BJ (cell line): ENCODE measurements at regions not wholly inside any gene's neighbourhood (a gene's known extent, or its start where the extent isn't known, plus 50 kb on each side); places are given as distances from the start of the nearest gene placed in this dataset.

Source experiments
- CTCF ChIA-PET: fragments of 350-600 bp; formaldehyde crosslinking; extraction: SDS; loops from one replicate; lab custom pipeline; 2021; ENCODE audit warnings: antibody characterized with exemption, inconsistent platforms; lab: Yijun Ruan, JAX
- POLR2A ChIA-PET: fragments of 300-600 bp; sonication (Branson Sonifier 250); formaldehyde crosslinking; extraction: SDS; loops from one replicate; lab custom pipeline; 2021; ENCODE audit warnings: antibody characterized with exemption; lab: Charles Lee
- DNase-seq: peaks from one replicate; pipeline ENCODE4 v3.0.0-alpha.2; 2011; ENCODE audit warnings: low read depth
- H3K27me3 ChIP-seq: 2 replicates; pipeline ENCODE4 v1.6.0; 2011; ENCODE audit warnings: low read length; ENCODE audit not compliant: control insufficient read depth, insufficient read depth
- H3K36me3 ChIP-seq: 2 replicates; pipeline ENCODE4 v1.5.1; 2011; ENCODE audit warnings: low read length; ENCODE audit not compliant: control insufficient read depth, insufficient read depth
- H3K4me3 ChIP-seq: 2 replicates; pipeline ENCODE4 v1.5.1; 2011; ENCODE audit warnings: low read depth, mild to moderate bottlenecking, control low read depth, low read length
- TF ChIP-seq, protein P1 (sequence below): IDR thresholded peaks from 2 replicates; pipeline ENCODE4 v1.5.1; 2011; ENCODE audit warnings: low read depth, mild to moderate bottlenecking, control low read depth, inconsistent platforms, low read length, moderate library complexity; ENCODE audit not compliant: insufficient read depth

DNA sequence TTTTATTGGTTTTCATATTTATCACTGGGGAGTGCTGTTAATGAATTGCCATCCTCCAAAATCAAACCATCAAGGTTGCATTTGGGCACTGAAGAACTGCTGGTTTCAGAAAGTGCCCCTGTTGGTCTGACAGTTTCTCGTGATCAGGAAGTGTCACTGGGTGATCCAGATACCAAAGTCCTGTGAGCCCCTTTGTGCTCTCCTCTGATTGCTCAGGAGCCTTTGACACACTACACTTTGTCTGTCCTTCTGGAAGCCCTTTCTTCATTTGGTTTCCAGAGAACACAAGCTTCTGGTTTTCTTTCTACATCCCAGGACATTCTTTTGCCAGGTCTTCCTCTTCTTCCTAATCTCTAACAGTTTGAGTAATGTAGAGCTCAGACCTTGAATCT is 165.8 kb upstream of the PROX1 start:
- ChIA-PET CTCF (no interaction called here), POLR2A (no interaction called here)
- H3K36me3 ChIP-seq, result no peaks in the 10 kb centered on the region
- no peaks in the 10 kb centered on the region for H3K27me3 ChIP-seq
- no peak for DNase-seq
- no peak overlapping the region for H3K4me3 ChIP-seq
- TF ChIP-seq, protein P1, sequence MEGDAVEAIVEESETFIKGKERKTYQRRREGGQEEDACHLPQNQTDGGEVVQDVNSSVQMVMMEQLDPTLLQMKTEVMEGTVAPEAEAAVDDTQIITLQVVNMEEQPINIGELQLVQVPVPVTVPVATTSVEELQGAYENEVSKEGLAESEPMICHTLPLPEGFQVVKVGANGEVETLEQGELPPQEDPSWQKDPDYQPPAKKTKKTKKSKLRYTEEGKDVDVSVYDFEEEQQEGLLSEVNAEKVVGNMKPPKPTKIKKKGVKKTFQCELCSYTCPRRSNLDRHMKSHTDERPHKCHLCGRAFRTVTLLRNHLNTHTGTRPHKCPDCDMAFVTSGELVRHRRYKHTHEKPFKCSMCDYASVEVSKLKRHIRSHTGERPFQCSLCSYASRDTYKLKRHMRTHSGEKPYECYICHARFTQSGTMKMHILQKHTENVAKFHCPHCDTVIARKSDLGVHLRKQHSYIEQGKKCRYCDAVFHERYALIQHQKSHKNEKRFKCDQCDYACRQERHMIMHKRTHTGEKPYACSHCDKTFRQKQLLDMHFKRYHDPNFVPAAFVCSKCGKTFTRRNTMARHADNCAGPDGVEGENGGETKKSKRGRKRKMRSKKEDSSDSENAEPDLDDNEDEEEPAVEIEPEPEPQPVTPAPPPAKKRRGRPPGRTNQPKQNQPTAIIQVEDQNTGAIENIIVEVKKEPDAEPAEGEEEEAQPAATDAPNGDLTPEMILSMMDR, result no peak

DNA sequence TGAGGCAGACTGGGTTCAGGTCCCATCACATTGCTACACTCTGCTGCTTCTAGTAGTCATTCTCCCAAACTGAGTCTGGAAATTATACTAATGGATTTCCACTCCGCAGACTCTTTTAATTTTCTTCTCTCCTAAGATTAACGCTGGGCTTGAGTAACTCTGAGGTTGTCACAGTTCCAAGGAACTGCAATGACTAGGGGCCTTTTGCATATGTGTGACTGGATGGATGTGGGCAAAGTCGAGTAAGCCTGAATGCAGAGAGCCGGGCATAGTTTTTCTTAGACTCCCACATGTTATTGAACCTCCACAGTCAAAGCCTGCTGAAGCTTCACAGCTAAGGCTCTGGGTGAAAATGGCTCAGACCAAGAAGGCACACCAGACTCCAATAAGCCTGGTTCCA is 160.9 kb upstream of the PROX1 start:
- ChIA-PET POLR2A (no interaction called here), CTCF (no interaction called here)
- DNase-seq, result no peak
- TF ChIP-seq, protein P1, result no peak
- no peaks in the 10 kb centered on the region for H3K27me3 ChIP-seq
- H3K4me3 ChIP-seq, result no peak overlapping the region
- no peaks in the 10 kb centered on the region for H3K36me3 ChIP-seq

DNA sequence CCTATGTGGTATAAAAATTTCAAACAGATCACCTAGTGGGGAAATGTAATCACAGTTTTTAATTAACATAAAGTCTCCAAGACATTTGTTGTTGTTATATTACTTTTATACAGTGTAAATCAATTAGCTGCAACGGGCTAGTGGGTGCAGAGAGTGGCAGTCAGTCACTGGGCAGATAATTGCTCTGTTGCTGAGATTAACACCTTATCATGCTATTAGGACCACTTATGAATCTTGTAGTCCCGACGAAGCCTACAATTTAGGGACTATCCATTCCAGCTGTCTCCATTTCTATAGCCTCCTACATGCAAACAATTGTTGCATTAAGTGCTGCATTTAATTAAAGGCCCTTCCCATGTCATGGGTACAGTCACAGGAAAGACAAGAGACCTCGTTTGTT is 158.9 kb upstream of the PROX1 start:
- ChIA-PET CTCF (no interaction called here), POLR2A (no interaction called here)
- Histone ChIP-seq H3K27me3 (no peaks in the 10 kb centered on the region), H3K4me3 (no peak overlapping the region), H3K36me3 (no peaks in the 10 kb centered on the region)
- TF ChIP-seq, protein P1, result no peak
- DNase-seq, result no peak

DNA sequence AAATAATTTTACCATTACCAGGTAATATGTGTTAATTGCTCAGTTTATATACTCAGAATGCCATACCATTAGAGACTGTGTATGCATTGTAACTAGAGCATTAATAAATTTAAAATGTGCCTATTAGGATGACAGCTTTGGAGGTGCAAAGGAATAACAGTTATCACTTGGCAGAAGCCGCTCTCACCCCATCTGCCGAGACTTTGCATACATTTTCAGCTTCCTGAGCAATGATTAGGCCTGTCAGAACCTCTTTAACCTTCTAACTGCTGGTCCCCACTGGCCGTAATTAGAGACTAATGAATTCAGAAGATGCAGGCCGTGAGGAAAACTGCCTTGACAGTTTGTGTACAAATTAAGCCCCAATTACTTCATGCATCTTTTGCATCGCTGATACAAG is 158.0 kb upstream of the PROX1 start:
- no peaks in the 10 kb centered on the region for H3K36me3 ChIP-seq
- no peaks in the 10 kb centered on the region for H3K27me3 ChIP-seq
- no peak for DNase-seq
- H3K4me3 ChIP-seq, result no peak overlapping the region
- TF ChIP-seq, protein P1, result no peak
- ChIA-PET POLR2A (no interaction called here), CTCF (no interaction called here)

DNA sequence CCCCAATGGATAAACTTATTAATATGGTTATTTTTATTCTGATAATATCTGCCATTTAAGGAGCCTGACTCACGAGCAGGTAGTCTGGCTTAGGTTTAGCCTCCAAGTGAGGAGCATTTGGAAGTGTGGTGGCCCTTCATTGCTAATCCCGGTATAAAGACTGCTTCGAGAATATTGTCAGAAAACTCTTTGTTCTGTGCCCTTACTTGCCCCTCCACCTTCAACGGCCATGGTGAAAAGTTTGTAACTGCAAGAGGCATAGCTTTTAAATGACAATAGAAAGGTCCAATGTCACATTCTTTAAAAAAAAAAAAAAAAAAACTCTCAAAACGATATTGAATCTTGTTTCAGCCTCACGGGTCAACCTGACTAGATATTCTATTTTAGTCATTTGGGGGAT is 157.4 kb upstream of the PROX1 start:
- H3K27me3 ChIP-seq, result no peaks in the 10 kb centered on the region
- TF ChIP-seq, protein P1, result no peak
- no peak for DNase-seq
- POLR2A ChIA-PET, result no interaction called here
- no peaks in the 10 kb centered on the region for H3K36me3 ChIP-seq
- H3K4me3 ChIP-seq, result no peak overlapping the region
- CTCF ChIA-PET, result no interaction called here
